A673 (cell line): ENCODE measurements at regions not wholly inside any gene's neighbourhood (a gene's known extent, or its start where the extent isn't known, plus 50 kb on each side); places are given as distances from the start of the nearest gene placed in this dataset.

ENCODE experiments used
- EZH2 ChIP-seq: fragments of 200-600 bp; sonication (generic); IDR thresholded peaks from 2 replicates; pipeline ENCODE4 v1.6.1; 2017; ENCODE audit warnings: borderline replicate concordance, low read depth, mild to moderate bottlenecking, mixed read lengths, antibody characterized with exemption, low read length; ENCODE audit not compliant: poor library complexity, severe bottlenecking
- TF ChIP-seq, protein P1 (sequence below): fragments of 300-800, 200-600 bp; sonication (generic); conservative IDR thresholded peaks from 2 replicates; pipeline ENCODE4 v1.5.1; 2017; ENCODE audit warnings: low read depth, mild to moderate bottlenecking, antibody characterized with exemption, low read length, moderate library complexity, mixed read lengths

DNA sequence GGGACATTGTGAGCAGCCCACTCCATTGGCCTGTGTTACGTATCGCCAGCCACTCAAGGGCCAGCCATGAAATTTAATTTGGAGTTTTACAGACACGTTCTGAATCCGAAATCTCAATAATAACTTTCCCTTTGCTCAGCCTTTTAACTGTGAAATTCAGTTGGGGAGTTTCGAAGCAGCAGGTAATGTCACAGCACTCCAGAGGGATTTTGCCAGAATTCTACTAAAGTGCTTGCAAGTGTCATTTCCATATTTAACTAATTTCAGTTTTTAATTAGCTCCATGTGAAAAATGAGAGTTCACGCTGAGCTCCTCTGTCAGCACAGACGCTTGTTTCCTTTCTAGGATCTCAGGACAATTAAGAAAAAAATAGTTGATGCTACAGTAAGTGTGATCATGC lies 267.1 kb upstream of the WWC1 start:
- TF ChIP-seq, protein P1, sequence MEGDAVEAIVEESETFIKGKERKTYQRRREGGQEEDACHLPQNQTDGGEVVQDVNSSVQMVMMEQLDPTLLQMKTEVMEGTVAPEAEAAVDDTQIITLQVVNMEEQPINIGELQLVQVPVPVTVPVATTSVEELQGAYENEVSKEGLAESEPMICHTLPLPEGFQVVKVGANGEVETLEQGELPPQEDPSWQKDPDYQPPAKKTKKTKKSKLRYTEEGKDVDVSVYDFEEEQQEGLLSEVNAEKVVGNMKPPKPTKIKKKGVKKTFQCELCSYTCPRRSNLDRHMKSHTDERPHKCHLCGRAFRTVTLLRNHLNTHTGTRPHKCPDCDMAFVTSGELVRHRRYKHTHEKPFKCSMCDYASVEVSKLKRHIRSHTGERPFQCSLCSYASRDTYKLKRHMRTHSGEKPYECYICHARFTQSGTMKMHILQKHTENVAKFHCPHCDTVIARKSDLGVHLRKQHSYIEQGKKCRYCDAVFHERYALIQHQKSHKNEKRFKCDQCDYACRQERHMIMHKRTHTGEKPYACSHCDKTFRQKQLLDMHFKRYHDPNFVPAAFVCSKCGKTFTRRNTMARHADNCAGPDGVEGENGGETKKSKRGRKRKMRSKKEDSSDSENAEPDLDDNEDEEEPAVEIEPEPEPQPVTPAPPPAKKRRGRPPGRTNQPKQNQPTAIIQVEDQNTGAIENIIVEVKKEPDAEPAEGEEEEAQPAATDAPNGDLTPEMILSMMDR: no peak
- no peak for TF ChIP-seq EZH2
